Upper lobe of left lung (tissue), 6 donors: ENCODE measurements at regions not wholly inside any gene's neighbourhood (a gene's known extent, or its start where the extent isn't known, plus 50 kb on each side); places are given as distances from the start of the nearest gene placed in this dataset.

Experiments
- ATAC-seq, 2 donors: fragments of 200-7000 bp; cut with Tn5 transposase; one replicate each; pipeline ENCODE4 v1.9.1; 2022; ENCODE audit warnings: mild to moderate bottlenecking in 2 of 2, moderate library complexity in 2 of 2; ENCODE audit not compliant: low FRiP score in 2 of 2
- DNase-seq, 2 donors: peaks; one replicate each; pipeline ENCODE4 v3.0.0-alpha.2; 2019 to 2020
- H3K27ac ChIP-seq, 4 donors: fragments of 200-600 bp; sonication (generic); one replicate each; pipeline ENCODE4 v1.5.1; 2016 to 2019
- H3K27me3 ChIP-seq, 4 donors: fragments of 200-600 bp; sonication (generic); one replicate each; pipeline ENCODE4 v1.5.1; 2017 to 2019
- H3K36me3 ChIP-seq, 4 donors: fragments of 200-600 bp; sonication (generic); one replicate each; pipeline ENCODE4 v1.5.1; 2016 to 2019
- H3K4me1 ChIP-seq, 4 donors: fragments of 200-600 bp; sonication (generic); one replicate each; pipeline ENCODE4 v1.5.1; 2018 to 2019
- H3K4me3 ChIP-seq, 4 donors: fragments of 200-600 bp; sonication (generic); one replicate each; pipeline ENCODE4 v1.5.1; 2017 to 2019; ENCODE audit warnings: mild to moderate bottlenecking in 2 of 4, moderate library complexity in 1 of 4
- H3K9me3 ChIP-seq, 4 donors: fragments of 200-600 bp; sonication (generic); one replicate each; pipeline ENCODE4 v1.5.1; 2018 to 2019
- EP300 ChIP-seq, 4 donors: sonication (generic); formaldehyde crosslinking; IDR thresholded peaks; one replicate each; pipeline ENCODE4 v1.5.1; 2017; ENCODE audit warnings: antibody characterized with exemption in 4 of 4, control low read depth in 2 of 4
- POLR2A ChIP-seq, 4 donors: fragments of 450-650 bp; IDR thresholded peaks; one replicate each; pipeline ENCODE4 v1.5.1; 2016 to 2017; ENCODE audit warnings: antibody characterized with exemption in 4 of 4, mild to moderate bottlenecking in 2 of 4
- POLR2AphosphoS5 ChIP-seq, 2 donors: sonication (generic); formaldehyde crosslinking; IDR thresholded peaks; one replicate each; pipeline ENCODE4 v1.5.1; 2017; ENCODE audit warnings: antibody characterized with exemption in 2 of 2
- WGBS, 2 donors: methylation state at CpG; one replicate each; pipeline ENCODE4 v1.1.5; 2017 to 2018; 5-methylcytosine and 5-hydroxymethylcytosine counted together
- TF ChIP-seq, protein P1 (sequence below), 6 experiments: fragments of 450-650 bp in 4 of 6; fragments of 200-600 bp in 2 of 6; sonication (generic) in 2 of 6; IDR thresholded peaks; one replicate each; pipeline ENCODE4 v1.5.1; 2016 to 2019; ENCODE audit warnings: antibody characterized with exemption in 6 of 6
- donor health status: DM: no; HTN: no; CAD: no; lungs with moderate emphysema.
- donor health status: DM: no; HTN: yes; CAD: no; lungs with severe emphysema.

DNA sequence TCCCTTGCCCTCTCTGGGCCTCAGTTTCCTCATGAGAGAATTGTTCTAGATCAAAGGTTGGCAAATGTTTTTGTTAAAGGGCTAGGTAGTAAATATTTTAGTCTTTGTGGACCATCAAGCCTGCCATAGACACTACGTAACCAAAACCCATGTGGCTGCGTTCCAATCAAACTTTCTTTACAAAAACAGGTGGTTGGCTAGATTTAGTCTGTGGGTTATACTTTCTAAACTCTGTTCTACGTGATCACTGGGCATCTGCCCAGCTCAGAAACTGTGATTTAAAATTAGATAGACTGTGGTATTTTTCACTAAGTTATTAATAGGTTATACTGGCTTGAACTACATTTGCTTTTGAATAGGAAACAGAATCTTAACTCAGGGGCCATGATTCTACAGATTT, 149.8 kb upstream of the DCC start:
- Histone ChIP-seq H3K27me3 (no peaks in the 10 kb centered on the region), H3K9me3 (no peaks in the 10 kb centered on the region), H3K36me3 (no peaks in the 10 kb centered on the region), H3K4me1 (no peaks in the 10 kb centered on the region), H3K4me3 (no peak overlapping the region), H3K27ac (no peak overlapping the region)
- TF ChIP-seq POLR2AphosphoS5 (IDR thresholded peaks at IDR 0.05) (no peak), POLR2A (IDR thresholded peaks at IDR 0.05) (no peak)
- TF ChIP-seq, protein P1, sequence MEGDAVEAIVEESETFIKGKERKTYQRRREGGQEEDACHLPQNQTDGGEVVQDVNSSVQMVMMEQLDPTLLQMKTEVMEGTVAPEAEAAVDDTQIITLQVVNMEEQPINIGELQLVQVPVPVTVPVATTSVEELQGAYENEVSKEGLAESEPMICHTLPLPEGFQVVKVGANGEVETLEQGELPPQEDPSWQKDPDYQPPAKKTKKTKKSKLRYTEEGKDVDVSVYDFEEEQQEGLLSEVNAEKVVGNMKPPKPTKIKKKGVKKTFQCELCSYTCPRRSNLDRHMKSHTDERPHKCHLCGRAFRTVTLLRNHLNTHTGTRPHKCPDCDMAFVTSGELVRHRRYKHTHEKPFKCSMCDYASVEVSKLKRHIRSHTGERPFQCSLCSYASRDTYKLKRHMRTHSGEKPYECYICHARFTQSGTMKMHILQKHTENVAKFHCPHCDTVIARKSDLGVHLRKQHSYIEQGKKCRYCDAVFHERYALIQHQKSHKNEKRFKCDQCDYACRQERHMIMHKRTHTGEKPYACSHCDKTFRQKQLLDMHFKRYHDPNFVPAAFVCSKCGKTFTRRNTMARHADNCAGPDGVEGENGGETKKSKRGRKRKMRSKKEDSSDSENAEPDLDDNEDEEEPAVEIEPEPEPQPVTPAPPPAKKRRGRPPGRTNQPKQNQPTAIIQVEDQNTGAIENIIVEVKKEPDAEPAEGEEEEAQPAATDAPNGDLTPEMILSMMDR (IDR thresholded peaks at IDR 0.05): no peak
- 79 to 82% methylated on average over 3 of the region's 3 CpGs for WGBS, 2 donors
- DNase-seq: no peak
- no peak for ATAC-seq

DNA sequence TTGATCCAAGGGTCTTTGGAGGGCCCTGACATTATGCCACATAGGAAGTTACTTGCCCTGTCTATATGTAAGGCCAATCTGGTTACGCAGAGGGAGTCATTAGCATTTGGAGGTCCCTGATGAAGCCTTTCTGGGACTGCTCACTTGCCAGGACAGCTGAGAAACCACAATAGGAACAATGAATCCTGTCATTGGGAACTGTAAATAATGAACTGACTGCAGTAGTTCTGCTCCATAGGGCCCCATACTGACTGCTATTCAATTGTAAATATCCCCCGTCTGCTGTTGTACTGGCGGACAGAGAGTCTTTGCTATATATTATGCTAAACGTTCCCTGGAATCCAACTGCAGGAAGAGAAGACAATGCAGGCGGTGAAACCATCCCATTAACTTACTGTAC, 149.4 kb upstream of the DCC start:
- Histone ChIP-seq H3K27ac (no peak overlapping the region), H3K9me3 (no peaks in the 10 kb centered on the region), H3K36me3 (no peaks in the 10 kb centered on the region), H3K4me3 (no peak overlapping the region), H3K27me3 (no peaks in the 10 kb centered on the region), H3K4me1 (no peaks in the 10 kb centered on the region)
- no peak for DNase-seq
- TF ChIP-seq POLR2AphosphoS5 (IDR thresholded peaks at IDR 0.05) (no peak), EP300 (IDR thresholded peaks at IDR 0.05) (no peak), POLR2A (IDR thresholded peaks at IDR 0.05) (no peak)
- TF ChIP-seq, protein P1 (IDR thresholded peaks at IDR 0.05): no peak
- WGBS, 2 donors: 54 to 65% methylated on average over 4 to 5 of the region's 5 CpGs
- no peak for ATAC-seq

DNA sequence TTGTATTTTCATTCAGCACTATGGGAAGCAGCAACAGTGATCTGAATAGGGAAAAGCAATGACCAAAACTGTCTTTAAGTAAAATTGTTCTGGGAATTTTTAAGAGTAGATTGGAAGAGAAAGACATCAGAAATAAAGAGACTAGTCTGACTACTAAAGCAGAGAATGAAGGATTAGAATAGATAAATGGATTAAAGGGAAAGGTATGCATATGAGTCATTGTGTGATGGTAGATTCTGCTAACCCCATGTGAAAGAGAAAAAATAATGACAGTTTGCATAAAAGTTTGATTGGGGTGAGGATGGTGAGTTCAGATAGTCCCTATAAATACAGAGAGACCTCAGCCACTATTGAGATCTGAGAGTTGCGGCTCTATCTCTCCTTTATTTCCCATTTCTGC, 139.6 kb upstream of the DCC start:
- TF ChIP-seq EP300 (IDR thresholded peaks at IDR 0.05): no peak
- TF ChIP-seq POLR2A (IDR thresholded peaks at IDR 0.05): no peak
- TF ChIP-seq, protein P1 (IDR thresholded peaks at IDR 0.05): no peak
- TF ChIP-seq POLR2AphosphoS5 (IDR thresholded peaks at IDR 0.05): no peak
- WGBS, 2 donors: 90 to 100% methylated on average over 1 of the region's 1 CpG
- H3K27me3 ChIP-seq: no peaks in the 10 kb centered on the region
- no peaks in the 10 kb centered on the region for H3K4me1 ChIP-seq
- DNase-seq (no peak), ATAC-seq (no peak)
- no peak overlapping the region for H3K4me3 ChIP-seq
- no peaks in the 10 kb centered on the region for H3K9me3 ChIP-seq
- no peaks in the 10 kb centered on the region for H3K36me3 ChIP-seq
- H3K27ac ChIP-seq: no peak overlapping the region

DNA sequence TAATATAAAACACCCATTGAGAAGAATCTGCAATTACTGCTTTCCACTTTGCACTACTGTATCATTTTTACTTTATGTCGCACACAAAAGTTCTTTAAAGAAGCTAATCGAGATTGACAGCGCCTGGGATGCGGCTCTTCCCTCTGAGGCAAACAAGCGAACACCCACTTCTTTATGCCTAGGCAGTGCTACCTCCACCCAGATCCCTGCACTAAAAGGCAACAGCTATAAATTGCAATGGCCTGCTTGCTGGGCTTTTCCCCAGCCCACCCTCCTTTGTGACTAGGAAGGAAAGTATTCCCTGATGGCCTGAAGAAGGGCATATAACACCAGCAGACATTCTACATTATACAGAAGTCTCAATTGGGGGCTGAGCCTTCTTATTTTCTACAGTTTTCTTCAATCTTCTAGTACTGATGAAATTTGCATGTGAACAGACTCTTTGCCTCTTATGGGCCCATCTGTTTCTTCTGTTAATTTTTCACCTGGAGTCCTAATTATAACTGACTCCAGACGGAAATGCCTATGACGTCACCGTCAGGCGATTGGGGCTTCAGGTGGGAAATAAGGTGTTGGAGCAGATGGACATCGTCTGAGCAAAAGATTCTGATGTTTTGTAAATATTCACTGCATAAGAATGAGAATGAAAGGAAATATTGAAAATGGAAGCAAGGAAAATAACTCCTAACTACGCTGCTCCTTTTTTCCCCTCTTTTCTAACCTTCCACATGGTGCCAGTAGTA, 138.9 kb upstream of the DCC start:
- WGBS, 2 donors: 87 to 89% methylated on average over 11 of the region's 11 CpGs
- Histone ChIP-seq H3K4me1 (no peaks in the 10 kb centered on the region), H3K27ac (no peak overlapping the region), H3K4me3 (no peak overlapping the region), H3K27me3 (no peaks in the 10 kb centered on the region), H3K36me3 (no peaks in the 10 kb centered on the region), H3K9me3 (no peaks in the 10 kb centered on the region)
- TF ChIP-seq, protein P1 (IDR thresholded peaks at IDR 0.05): no peak
- no peak for TF ChIP-seq POLR2AphosphoS5 (IDR thresholded peaks at IDR 0.05)
- TF ChIP-seq EP300 (IDR thresholded peaks at IDR 0.05): no peak
- no peak for TF ChIP-seq POLR2A (IDR thresholded peaks at IDR 0.05)
- no peak for DNase-seq
- no peak for ATAC-seq

DNA sequence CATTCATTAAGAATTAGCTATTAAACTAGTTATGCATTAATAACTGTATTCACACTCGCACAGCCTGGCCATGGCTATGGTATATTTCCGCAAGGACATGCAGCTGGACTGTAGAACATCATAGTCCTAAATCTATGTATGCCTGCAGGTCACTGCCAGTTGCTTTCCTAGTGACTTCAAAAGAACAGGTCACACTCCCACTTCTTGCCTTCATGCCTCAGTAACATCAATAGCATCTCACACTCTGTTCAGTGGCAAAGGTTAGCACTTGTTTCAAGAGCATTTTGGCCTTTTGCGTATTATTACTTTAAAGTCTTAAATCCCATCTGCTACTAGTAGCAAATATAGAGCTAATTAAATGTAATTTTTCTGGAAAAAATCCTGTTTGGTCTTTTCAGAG, 131.4 kb upstream of the DCC start:
- H3K36me3 ChIP-seq: no peaks in the 10 kb centered on the region
- H3K27me3 ChIP-seq: no peaks in the 10 kb centered on the region
- no peak overlapping the region for H3K4me3 ChIP-seq
- 91 to 94% methylated on average over 3 of the region's 3 CpGs for WGBS, 2 donors
- TF ChIP-seq, protein P1 (IDR thresholded peaks at IDR 0.05): no peak
- no peak for TF ChIP-seq POLR2A (IDR thresholded peaks at IDR 0.05)
- no peak for TF ChIP-seq POLR2AphosphoS5 (IDR thresholded peaks at IDR 0.05)
- no peak for TF ChIP-seq EP300 (IDR thresholded peaks at IDR 0.05)
- no peak overlapping the region for H3K27ac ChIP-seq
- H3K4me1 ChIP-seq: no peaks in the 10 kb centered on the region
- ATAC-seq: no peak
- no peak for DNase-seq
- H3K9me3 ChIP-seq: no peaks in the 10 kb centered on the region
